ENCODE measurements at regions not wholly inside any gene's neighbourhood (a gene's known extent, or its start where the extent isn't known, plus 50 kb on each side); places are given as distances from the start of the nearest gene placed in this dataset.
A peak's percentile ranks its signal among the peaks of the same experiment; 100 is the strongest.

- H3K36me3 ChIP-seq = no peaks in the 10 kb centered on the region
- peak overlapping the region; percentile 76 for H3K27ac ChIP-seq
- DNase-seq (ENCODE audit: low spot score in 2 of 2) = no peak
- WGBS = 27% methylated on average over 6 of the region's 6 CpGs
- TF ChIP-seq POLR2AphosphoS5 (IDR thresholded peaks at IDR 0.05) = no peak
- no peak for TF ChIP-seq EP300 (IDR thresholded peaks at IDR 0.05)
- TF ChIP-seq POLR2A (IDR thresholded peaks at IDR 0.05) = no peak
- no peak for TF ChIP-seq CTCF (IDR thresholded peaks at IDR 0.05)
- H3K27me3 ChIP-seq = no peaks in the 10 kb centered on the region
- no peaks in the 10 kb centered on the region for H3K9me3 ChIP-seq
- peaks cover 30% of the 10 kb centered on the region for H3K4me1 ChIP-seq
- H3K4me3 ChIP-seq = no peak overlapping the region
Measured at GRCh38 chr2:195601361-195601760, 55.7 kb upstream of the SLC39A10 start.

- TF ChIP-seq POLR2A (IDR thresholded peaks at IDR 0.05) (no peak), CTCF (IDR thresholded peaks at IDR 0.05) (no peak), POLR2AphosphoS5 (IDR thresholded peaks at IDR 0.05) (no peak), EP300 (IDR thresholded peaks at IDR 0.05) (no peak)
- no peaks in the 10 kb centered on the region for H3K27me3 ChIP-seq
- peak overlapping the region; percentile 76 for H3K27ac ChIP-seq
- peaks cover 30% of the 10 kb centered on the region for H3K4me1 ChIP-seq
- H3K9me3 ChIP-seq = no peaks in the 10 kb centered on the region
- DNase-seq (ENCODE audit: low spot score in 2 of 2) = no peak
- H3K4me3 ChIP-seq = no peak overlapping the region
- H3K36me3 ChIP-seq = no peaks in the 10 kb centered on the region
Measured at GRCh38 chr2:195600778-195601177, 56.2 kb upstream of the SLC39A10 start.

GRCh38 chr2:195596840-195597239 is 60.2 kb upstream of the SLC39A10 start:
- Histone ChIP-seq H3K4me3 (no peak overlapping the region), H3K27me3 (no peaks in the 10 kb centered on the region), H3K4me1 (peaks cover 16% of the 10 kb centered on the region), H3K9me3 (no peaks in the 10 kb centered on the region), H3K27ac (no peak overlapping the region), H3K36me3 (no peaks in the 10 kb centered on the region)
- TF ChIP-seq CTCF (IDR thresholded peaks at IDR 0.05) (no peak), POLR2A (IDR thresholded peaks at IDR 0.05) (no peak), EP300 (IDR thresholded peaks at IDR 0.05) (no peak), POLR2AphosphoS5 (IDR thresholded peaks at IDR 0.05) (no peak)
- no peak for DNase-seq (ENCODE audit: low spot score in 2 of 2)
- WGBS = 86% methylated on average over 3 of the region's 3 CpGs

- peaks cover 7% of the 10 kb centered on the region for H3K4me1 ChIP-seq
- no peak overlapping the region for H3K4me3 ChIP-seq
- no peak for DNase-seq (ENCODE audit: low spot score in 2 of 2)
- no peaks in the 10 kb centered on the region for H3K36me3 ChIP-seq
- H3K27me3 ChIP-seq = no peaks in the 10 kb centered on the region
- WGBS = 86% methylated on average over 6 of the region's 6 CpGs
- TF ChIP-seq POLR2A (IDR thresholded peaks at IDR 0.05) (no peak), CTCF (IDR thresholded peaks at IDR 0.05) (no peak), EP300 (IDR thresholded peaks at IDR 0.05) (no peak), POLR2AphosphoS5 (IDR thresholded peaks at IDR 0.05) (no peak)
- no peaks in the 10 kb centered on the region for H3K9me3 ChIP-seq
- H3K27ac ChIP-seq = no peak overlapping the region
Measured at GRCh38 chr2:195595825-195596224, 61.2 kb upstream of the SLC39A10 start.

GRCh38 chr2:195594919-195595694 is 61.9 kb upstream of the SLC39A10 start:
- H3K27ac ChIP-seq = no peak overlapping the region
- no peaks in the 10 kb centered on the region for H3K9me3 ChIP-seq
- WGBS = 91% methylated on average over 4 of the region's 4 CpGs
- no peak overlapping the region for H3K4me3 ChIP-seq
- DNase-seq (ENCODE audit: low spot score in 2 of 2) = no peak
- H3K4me1 ChIP-seq = peaks cover 5% of the 10 kb centered on the region
- H3K36me3 ChIP-seq = no peaks in the 10 kb centered on the region
- no peak for TF ChIP-seq EP300 (IDR thresholded peaks at IDR 0.05)
- TF ChIP-seq CTCF (IDR thresholded peaks at IDR 0.05) = no peak
- TF ChIP-seq POLR2AphosphoS5 (IDR thresholded peaks at IDR 0.05) = no peak
- TF ChIP-seq POLR2A (IDR thresholded peaks at IDR 0.05) = no peak
- H3K27me3 ChIP-seq = no peaks in the 10 kb centered on the region

Data from suprapubic skin (tissue), 4 donors.